Right lobe of liver (tissue), 6 donors: ENCODE measurements at regions not wholly inside any gene's neighbourhood (a gene's known extent, or its start where the extent isn't known, plus 50 kb on each side); places are given as distances from the start of the nearest gene placed in this dataset.

Experiments used
- ATAC-seq, 4 donors: fragments of 200-7000 bp; cut with Tn5 transposase; one replicate each; pipeline ENCODE4 v1.9.1; 2020; ENCODE audit warnings: mild to moderate bottlenecking in 4 of 4, moderate library complexity in 4 of 4
- DNase-seq, 3 donors: peaks; one replicate each; pipeline ENCODE4 v3.0.0-alpha.2; 2020
- H3K27ac ChIP-seq, 3 donors: fragments of 200-600 bp; one replicate each; pipeline ENCODE4 v1.8.0; 2022
- H3K27me3 ChIP-seq, 2 donors: fragments of 200-600 bp; one replicate each; pipeline ENCODE4 v1.8.0; 2022
- H3K36me3 ChIP-seq, 4 donors: fragments of 200-600 bp; sonication (generic) in 1 of 4; one replicate each; pipeline versions ENCODE4 v1.5.1 to v1.8.0; 2017 to 2022; ENCODE audit warnings: control low read depth in 1 of 4
- H3K4me1 ChIP-seq, 4 donors: fragments of 200-600 bp; sonication (generic) in 1 of 4; one replicate each; pipeline versions ENCODE4 v1.5.1 to v1.8.0; 2017 to 2022; ENCODE audit warnings: control low read depth in 1 of 4
- H3K4me3 ChIP-seq, 3 donors: fragments of 200-600 bp; one replicate each; pipeline ENCODE4 v1.8.0; 2022
- H3K9me3 ChIP-seq, 4 donors: fragments of 200-600 bp; sonication (generic) in 1 of 4; one replicate each; pipeline versions ENCODE4 v1.5.1 to v1.8.0; 2017 to 2022; ENCODE audit warnings: control low read depth in 1 of 4
- CTCF ChIP-seq, 4 donors: fragments of 200-600 bp in 3 of 4; fragments of 450-650 bp in 1 of 4; IDR thresholded peaks; one replicate each; pipeline versions ENCODE4 v1.5.1 to v1.8.0; 2016 to 2022; ENCODE audit warnings: antibody characterized with exemption in 4 of 4, mild to moderate bottlenecking in 2 of 4
- POLR2A ChIP-seq: fragments of 450-650 bp; IDR thresholded peaks from one replicate; pipeline ENCODE4 v1.6.1; 2017; ENCODE audit warnings: antibody characterized with exemption, mild to moderate bottlenecking
- WGBS: methylation state at CpG from one replicate; pipeline ENCODE4 v1.1.6; 2018; ENCODE audit warnings: low coverage, low lambda C conversion rate; ENCODE audit not compliant: insufficient coverage; ENCODE audit errors: missing lambda C conversion rate; 5-methylcytosine and 5-hydroxymethylcytosine counted together
- intact Hi-C, 2 donors: fragments of 100-400 bp; cut with DNase I; formaldehyde crosslinking; loops; one replicate each; pipeline versions ENCODE4 v1.11.2 to v1.14.1; 2022
- donor health status: DM: no; HTN: yes; CAD: no.
- donor health status: DM: no; HTN: no; CAD: no.
- donor health status: DM: no; HTN: no; CAD: no.
- donor health status: DM: no; HTN: yes; CAD: no.
- donor health status: DM: no; HTN: yes; CAD: no.

GRCh38 chr2:146451972-146452371 lies 1392.9 kb upstream of the ACVR2A start:
- ATAC-seq (no peak), DNase-seq (no peak)
- Histone ChIP-seq H3K4me3 (no peak overlapping the region), H3K36me3 (no peaks in the 10 kb centered on the region), H3K27me3 (no peaks in the 10 kb centered on the region), H3K4me1 (no peaks in the 10 kb centered on the region), H3K27ac (no peak overlapping the region), H3K9me3 (no peaks in the 10 kb centered on the region)
- 33% methylated on average over 1 of the region's 1 CpG for WGBS
- TF ChIP-seq POLR2A (no peak), CTCF (IDR thresholded peaks at IDR 0.05) (no peak)
- intact Hi-C loops = no loop called here

- Histone ChIP-seq H3K9me3 (no peaks in the 10 kb centered on the region), H3K27ac (no peak overlapping the region), H3K4me3 (no peak overlapping the region), H3K4me1 (no peaks in the 10 kb centered on the region), H3K27me3 (no peaks in the 10 kb centered on the region), H3K36me3 (no peaks in the 10 kb centered on the region)
- intact Hi-C loops = no loop called here
- TF ChIP-seq POLR2A (no peak), CTCF (IDR thresholded peaks at IDR 0.05) (no peak)
- WGBS = 32% methylated on average over 2 of the region's 2 CpGs
- DNase-seq (no peak), ATAC-seq (no peak)
Observed at GRCh38 chr2:146450131-146450530, 1394.7 kb upstream of the ACVR2A start.

GRCh38 chr2:146444987-146445386 lies 1399.8 kb upstream of the ACVR2A start:
- no peaks in the 10 kb centered on the region for H3K4me1 ChIP-seq
- H3K27ac ChIP-seq = no peak overlapping the region
- H3K4me3 ChIP-seq = no peak overlapping the region
- DNase-seq (no peak), ATAC-seq (no peak)
- no peaks in the 10 kb centered on the region for H3K36me3 ChIP-seq
- H3K9me3 ChIP-seq = no peaks in the 10 kb centered on the region
- intact Hi-C loops = no loop called here
- H3K27me3 ChIP-seq = no peaks in the 10 kb centered on the region
- no peak for TF ChIP-seq POLR2A
- no peak for TF ChIP-seq CTCF (IDR thresholded peaks at IDR 0.05)

GRCh38 chr2:146444085-146444484 lies 1400.7 kb upstream of the ACVR2A start:
- no peaks in the 10 kb centered on the region for H3K36me3 ChIP-seq
- DNase-seq (no peak), ATAC-seq (no peak)
- H3K4me1 ChIP-seq = no peaks in the 10 kb centered on the region
- no peak overlapping the region for H3K4me3 ChIP-seq
- no peaks in the 10 kb centered on the region for H3K27me3 ChIP-seq
- no peak overlapping the region for H3K27ac ChIP-seq
- no peaks in the 10 kb centered on the region for H3K9me3 ChIP-seq
- no peak for TF ChIP-seq POLR2A
- TF ChIP-seq CTCF (IDR thresholded peaks at IDR 0.05) = no peak
- intact Hi-C loops = no loop called here

GRCh38 chr2:146438246-146438645 lies 1406.6 kb upstream of the ACVR2A start:
- no peaks in the 10 kb centered on the region for H3K27me3 ChIP-seq
- no peaks in the 10 kb centered on the region for H3K36me3 ChIP-seq
- H3K9me3 ChIP-seq = no peaks in the 10 kb centered on the region
- H3K27ac ChIP-seq = no peak overlapping the region
- no peak for DNase-seq
- H3K4me3 ChIP-seq = no peak overlapping the region
- intact Hi-C loops = no loop called here
- TF ChIP-seq CTCF (IDR thresholded peaks at IDR 0.05) (no peak), POLR2A (no peak)
- H3K4me1 ChIP-seq = no peaks in the 10 kb centered on the region
- ATAC-seq = no peak
